ENCODE measurements at regions not wholly inside any gene's neighbourhood (a gene's known extent, or its start where the extent isn't known, plus 50 kb on each side); places are given as distances from the start of the nearest gene placed in this dataset.

DNA sequence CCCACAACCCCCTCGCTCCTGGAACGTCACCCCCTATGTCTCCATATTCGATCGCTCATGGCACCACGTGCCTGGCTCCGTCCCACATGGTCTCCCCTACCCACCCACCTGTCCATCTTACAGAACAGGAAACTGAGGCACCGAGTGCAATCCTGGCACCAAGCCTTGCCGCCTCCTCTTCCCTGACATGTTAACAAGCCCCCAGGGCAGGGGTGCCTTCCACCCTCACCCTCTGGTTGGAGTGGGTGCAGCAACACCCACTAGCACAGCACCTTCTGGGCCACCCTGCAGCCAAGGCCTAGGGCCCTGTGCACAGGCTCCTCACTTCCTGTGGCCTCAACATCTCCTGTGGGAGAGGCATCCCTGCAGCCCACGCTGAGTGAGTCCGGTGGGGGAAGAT, 110.3 kb downstream of the RFLNA start:
- TF ChIP-seq, protein P1, sequence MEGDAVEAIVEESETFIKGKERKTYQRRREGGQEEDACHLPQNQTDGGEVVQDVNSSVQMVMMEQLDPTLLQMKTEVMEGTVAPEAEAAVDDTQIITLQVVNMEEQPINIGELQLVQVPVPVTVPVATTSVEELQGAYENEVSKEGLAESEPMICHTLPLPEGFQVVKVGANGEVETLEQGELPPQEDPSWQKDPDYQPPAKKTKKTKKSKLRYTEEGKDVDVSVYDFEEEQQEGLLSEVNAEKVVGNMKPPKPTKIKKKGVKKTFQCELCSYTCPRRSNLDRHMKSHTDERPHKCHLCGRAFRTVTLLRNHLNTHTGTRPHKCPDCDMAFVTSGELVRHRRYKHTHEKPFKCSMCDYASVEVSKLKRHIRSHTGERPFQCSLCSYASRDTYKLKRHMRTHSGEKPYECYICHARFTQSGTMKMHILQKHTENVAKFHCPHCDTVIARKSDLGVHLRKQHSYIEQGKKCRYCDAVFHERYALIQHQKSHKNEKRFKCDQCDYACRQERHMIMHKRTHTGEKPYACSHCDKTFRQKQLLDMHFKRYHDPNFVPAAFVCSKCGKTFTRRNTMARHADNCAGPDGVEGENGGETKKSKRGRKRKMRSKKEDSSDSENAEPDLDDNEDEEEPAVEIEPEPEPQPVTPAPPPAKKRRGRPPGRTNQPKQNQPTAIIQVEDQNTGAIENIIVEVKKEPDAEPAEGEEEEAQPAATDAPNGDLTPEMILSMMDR (conservative IDR thresholded peaks at IDR 0.05; ENCODE audit: low read depth, low read length) = no peak
- no peak for TF ChIP-seq EZH2phosphoT487 (IDR thresholded peaks at IDR 0.05; ENCODE audit: borderline replicate concordance, low read length)
- TF ChIP-seq EZH2 (IDR thresholded peaks at IDR 0.05; ENCODE audit: low read length, unreplicated experiment) = no peak
- H3K9me3 ChIP-seq (ENCODE audit: low read length) = no peaks in the 10 kb centered on the region
- no peak overlapping the region for H3K4me3 ChIP-seq (ENCODE audit: low read length)
- no peak for DNase-seq
- no peak overlapping the region for H3K9ac ChIP-seq (ENCODE audit: low read length)
- no peaks in the 10 kb centered on the region for H4K20me1 ChIP-seq (ENCODE audit: low read length)
- H3K79me2 ChIP-seq (ENCODE audit: low read length) = peaks cover 20% of the 10 kb centered on the region
- no peaks in the 10 kb centered on the region for H3K27me3 ChIP-seq (ENCODE audit: low read length)
- H3K36me3 ChIP-seq (ENCODE audit: low read depth, low read length) = peaks cover 14% of the 10 kb centered on the region
- BruUV-seq (replicated peaks) = no TSS peak
- no peaks in the 10 kb centered on the region for H3F3A ChIP-seq (ENCODE audit: low read length, unreplicated experiment)
- H3K4me2 ChIP-seq (ENCODE audit: low read length) = no peak overlapping the region
- H3K9me2 ChIP-seq (replicated peaks; ENCODE audit: low read length) = no peaks in the 10 kb centered on the region
- no peak overlapping the region for H2AFZ ChIP-seq (ENCODE audit: low read length)
- H3K4me1 ChIP-seq (ENCODE audit: insufficient read depth, low read length) = peaks cover 2% of the 10 kb centered on the region
- no peak overlapping the region for H3K27ac ChIP-seq (ENCODE audit: low read length)
- ChIA-PET CTCF (no interaction called here), POLR2A (ENCODE audit: unreplicated experiment) (no interaction called here)
- no peak for ATAC-seq
- intact Hi-C loops (cut with micrococcal nuclease) = no loop called here

DNA sequence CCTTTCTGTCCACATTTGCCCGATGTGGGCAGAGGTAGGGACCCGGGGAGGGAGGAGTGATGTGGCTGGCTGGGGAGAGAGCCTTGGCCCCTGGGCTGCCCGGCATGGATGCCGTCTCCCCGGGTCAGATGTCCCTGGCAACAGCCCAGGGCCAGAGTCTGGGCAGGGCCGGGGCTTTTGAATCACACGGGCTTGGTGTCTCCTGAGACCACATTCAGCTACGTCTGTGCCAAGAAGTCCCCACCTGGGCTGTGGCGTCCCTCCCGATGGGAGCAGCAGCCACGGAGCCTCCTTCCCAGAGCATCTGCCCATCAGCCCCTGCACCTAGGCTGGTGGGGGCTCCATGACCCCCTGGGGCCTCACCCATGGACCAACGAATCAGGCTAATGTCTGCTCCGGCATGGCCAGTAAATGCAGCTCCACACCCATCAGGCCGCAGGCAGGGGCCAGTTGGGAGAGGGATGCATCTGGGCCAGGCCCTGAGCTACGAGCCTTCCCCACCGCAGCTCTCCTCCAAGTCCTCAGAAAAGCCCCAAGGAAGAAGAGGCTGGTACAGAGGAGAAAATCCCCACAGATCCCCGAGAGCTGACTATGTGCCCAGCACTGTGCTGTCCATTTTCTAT, 109.4 kb downstream of the RFLNA start:
- Histone ChIP-seq H3K9ac (ENCODE audit: low read length) (no peak overlapping the region), H4K20me1 (ENCODE audit: low read length) (no peaks in the 10 kb centered on the region), H3F3A (ENCODE audit: low read length, unreplicated experiment) (no peaks in the 10 kb centered on the region), H3K27ac (ENCODE audit: low read length) (no peak overlapping the region), H3K4me1 (ENCODE audit: insufficient read depth, low read length) (no peaks in the 10 kb centered on the region), H3K9me2 (replicated peaks; ENCODE audit: low read length) (no peaks in the 10 kb centered on the region), H3K36me3 (ENCODE audit: low read depth, low read length) (peaks cover 11% of the 10 kb centered on the region), H3K27me3 (ENCODE audit: low read length) (no peaks in the 10 kb centered on the region), H2AFZ (ENCODE audit: low read length) (no peak overlapping the region), H3K9me3 (ENCODE audit: low read length) (no peaks in the 10 kb centered on the region), H3K4me3 (ENCODE audit: low read length) (no peak overlapping the region), H3K4me2 (ENCODE audit: low read length) (no peak overlapping the region), H3K79me2 (ENCODE audit: low read length) (peaks cover 13% of the 10 kb centered on the region)
- TF ChIP-seq EZH2phosphoT487 (IDR thresholded peaks at IDR 0.05; ENCODE audit: borderline replicate concordance, low read length) (no peak), EZH2 (IDR thresholded peaks at IDR 0.05; ENCODE audit: low read length, unreplicated experiment) (no peak)
- TF ChIP-seq, protein P1 (conservative IDR thresholded peaks at IDR 0.05; ENCODE audit: low read depth, low read length) = no peak
- POLR2A ChIA-PET (ENCODE audit: unreplicated experiment) = no interaction called here
- ATAC-seq (no peak; the same call in 1 of the 2 replicates), DNase-seq (no peak)
- intact Hi-C loops (cut with micrococcal nuclease) = no loop called here
- CTCF ChIA-PET = no interaction called here
- no TSS peak for BruUV-seq (replicated peaks)

DNA sequence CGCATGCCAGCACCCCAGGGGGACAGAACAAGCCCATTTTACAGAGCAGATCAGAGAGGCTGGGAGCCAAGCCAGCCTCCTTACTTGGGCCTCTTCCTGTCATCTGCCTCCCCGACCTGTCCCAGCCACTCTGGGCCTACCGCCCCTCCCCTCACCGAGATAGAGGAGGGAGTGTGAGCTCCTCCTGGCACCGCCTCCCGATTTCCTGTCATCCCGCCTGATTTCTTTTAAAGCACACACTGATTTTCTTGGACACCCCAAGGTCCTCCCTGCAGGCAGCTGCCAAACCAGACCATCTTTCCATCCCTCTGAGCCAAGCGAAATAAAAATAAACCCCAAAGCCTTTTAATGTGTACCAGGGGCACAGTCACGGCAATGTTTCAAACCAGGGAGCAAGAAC, 108.4 kb downstream of the RFLNA start:
- intact Hi-C loops (cut with micrococcal nuclease) = no loop called here
- TF ChIP-seq, protein P1 (conservative IDR thresholded peaks at IDR 0.05; ENCODE audit: low read depth, low read length) = no peak
- TF ChIP-seq EZH2 (IDR thresholded peaks at IDR 0.05; ENCODE audit: low read length, unreplicated experiment) (no peak), EZH2phosphoT487 (IDR thresholded peaks at IDR 0.05; ENCODE audit: borderline replicate concordance, low read length) (no peak)
- Histone ChIP-seq H3K27me3 (ENCODE audit: low read length) (no peaks in the 10 kb centered on the region), H3K4me2 (ENCODE audit: low read length) (no peak overlapping the region), H3K9ac (ENCODE audit: low read length) (no peak overlapping the region), H3K79me2 (ENCODE audit: low read length) (0 out of 2 replicates have a peak, but pooled peaks cover 8% of the 10 kb centered on the region), H2AFZ (ENCODE audit: low read length) (no peak overlapping the region), H3K9me2 (replicated peaks; ENCODE audit: low read length) (no peaks in the 10 kb centered on the region), H3K4me3 (ENCODE audit: low read length) (no peak overlapping the region), H3K9me3 (ENCODE audit: low read length) (no peaks in the 10 kb centered on the region), H3K36me3 (ENCODE audit: low read depth, low read length) (peaks cover 10% of the 10 kb centered on the region), H3K4me1 (ENCODE audit: insufficient read depth, low read length) (no peaks in the 10 kb centered on the region), H4K20me1 (ENCODE audit: low read length) (no peaks in the 10 kb centered on the region), H3F3A (ENCODE audit: low read length, unreplicated experiment) (no peaks in the 10 kb centered on the region), H3K27ac (ENCODE audit: low read length) (no peak overlapping the region)
- no peak for ATAC-seq
- no peak for DNase-seq
- no TSS peak for BruUV-seq (replicated peaks)
- POLR2A ChIA-PET (ENCODE audit: unreplicated experiment) = no interaction called here
- CTCF ChIA-PET = no interaction called here

All from PC-3 (cell line).